K562 (cell line): ENCODE measurements at regions not wholly inside any gene's neighbourhood (a gene's known extent, or its start where the extent isn't known, plus 50 kb on each side); places are given as distances from the start of the nearest gene placed in this dataset.

Source experiments
- ATAC-seq: fragments of 200-7000 bp; cut with Tn5 transposase; 3 replicates; pipeline ENCODE4 v1.9.1; 2020; ENCODE audit warnings: moderate library complexity
- BruUV-seq: library from RNA; stranded (reverse); fragments of 400-500 nt; replicated peaks from 2 replicates; lab custom pipeline; 2021; lab: Mats Ljungman, UMichigan
- CTCF ChIA-PET: fragments of 300-600 bp; formaldehyde crosslinking; extraction: SDS; loops from one replicate; lab custom pipeline; 2021; ENCODE audit warnings: low intra/inter-chr PET ratio; lab: Yijun Ruan, JAX
- POLR2A ChIA-PET: fragments of 300-600, 350-650 bp; sonication (Branson Sonifier 250); formaldehyde crosslinking; extraction: SDS; loops from one replicate; lab custom pipeline; 2021; ENCODE audit warnings: antibody characterized with exemption, inconsistent platforms; lab: Yijun Ruan, JAX
- DNase-seq, 4 experiments: peaks; one replicate each; pipeline versions ENCODE4 v3.0.0 to v3.0.0-alpha.2; 2011 to 2018; ENCODE audit warnings: low spot score in 3 of 4, mixed read lengths in 3 of 4; ENCODE audit errors: extremely low read depth in 1 of 4
- FAIRE-seq: peaks from 2 replicates; lab custom pipeline; 2011; peaks lifted over from hg19 to GRCh38; lab: Jason Lieb, UNC
- H2AFZ ChIP-seq: 2 replicates; pipeline ENCODE4 v1.6.0; 2011; ENCODE audit warnings: low read depth, low read length, control low read depth, inconsistent platforms
- H3K27ac ChIP-seq: fragments of 200-600 bp; 3 replicates; pipeline ENCODE4 v1.8.0; 2011; ENCODE audit warnings: low read depth, mild to moderate bottlenecking, control low read depth, inconsistent platforms, low read length, moderate library complexity, mixed read lengths; ENCODE audit errors: extremely low read depth
- H3K27me3 ChIP-seq, 2 experiments: fragments of 300-600 bp in 1 of 2; 2 replicates in 1 of 2; 3 replicates in 1 of 2; pipeline versions ENCODE4 v1.6.0 to v1.8.0; 2011; ENCODE audit warnings: inconsistent platforms in 2 of 2, low read length in 2 of 2, mild to moderate bottlenecking in 1 of 2, mixed read lengths in 1 of 2, moderate library complexity in 1 of 2; ENCODE audit not compliant: control insufficient read depth in 2 of 2, insufficient read depth in 2 of 2
- H3K36me3 ChIP-seq: fragments of 300-600 bp; 3 replicates; pipeline ENCODE4 v1.8.0; 2011; ENCODE audit warnings: mild to moderate bottlenecking, low read length, inconsistent platforms; ENCODE audit not compliant: control insufficient read depth, insufficient read depth
- H3K4me1 ChIP-seq, 2 experiments: fragments of 200-600 bp in 1 of 2; replicated peaks in 1 of 2; 2 replicates in 1 of 2; 3 replicates in 1 of 2; pipeline versions ENCODE4 v1.5.1 to v1.8.0; 2011; ENCODE audit warnings: inconsistent platforms in 2 of 2, low read length in 2 of 2, mild to moderate bottlenecking in 1 of 2, mixed read lengths in 1 of 2, moderate library complexity in 1 of 2; ENCODE audit not compliant: control insufficient read depth in 2 of 2, insufficient read depth in 2 of 2
- H3K4me2 ChIP-seq: 2 replicates; pipeline ENCODE4 v1.6.1; 2011; ENCODE audit warnings: low read length, control low read depth, inconsistent platforms, mixed read lengths; ENCODE audit not compliant: insufficient read depth
- H3K4me3 ChIP-seq: fragments of 200-600 bp; sonication (generic), shearing (Covaris generic); 2 replicates; pipeline ENCODE4 v1.5.1; 2016; ENCODE audit warnings: control low read depth, inconsistent platforms
- H3K79me2 ChIP-seq: fragments of 200-600 bp; 3 replicates; pipeline ENCODE4 v1.8.0; 2011; ENCODE audit warnings: low read length, inconsistent platforms; ENCODE audit not compliant: control insufficient read depth, insufficient read depth
- H3K9ac ChIP-seq, 2 experiments: 2 replicates each; pipeline versions ENCODE4 v1.6.0 to v1.6.1; 2011; ENCODE audit warnings: low read depth in 2 of 2, low read length in 2 of 2, control low read depth in 1 of 2, inconsistent platforms in 1 of 2, mild to moderate bottlenecking in 1 of 2, mixed read lengths in 1 of 2; ENCODE audit not compliant: insufficient read depth in 1 of 2
- H3K9me1 ChIP-seq: one replicate; pipeline ENCODE4 v1.6.0; 2011; ENCODE audit warnings: inconsistent platforms, mild to moderate bottlenecking, low read length, moderate library complexity; ENCODE audit not compliant: control insufficient read depth, insufficient read depth
- H3K9me3 ChIP-seq: replicated peaks from 2 replicates; pipeline ENCODE4 v1.5.1; 2011; ENCODE audit warnings: low read depth, low read length, inconsistent platforms; ENCODE audit not compliant: control insufficient read depth, insufficient read depth
- H4K20me1 ChIP-seq: replicated peaks from 2 replicates; pipeline ENCODE4 v1.6.1; 2011; ENCODE audit warnings: low read length, inconsistent platforms, mixed read lengths; ENCODE audit not compliant: control insufficient read depth, insufficient read depth
- ID3 ChIP-seq, 2 experiments: fragments of 250-450 bp in 1 of 2; fragments of 450-650 bp in 1 of 2; sonication (Bioruptor Pico) in 1 of 2; IDR thresholded peaks; 2 replicates each; pipeline versions ENCODE4 v1.6.1 to v1.8.0; 2016 to 2021; ENCODE audit warnings: mild to moderate bottlenecking in 2 of 2, moderate library complexity in 2 of 2, missing compliant biosample characterization in 1 of 2, missing genetic modification characterization in 1 of 2
- JUN ChIP-seq, 2 experiments: sonication (generic) in 1 of 2; formaldehyde crosslinking in 1 of 2; IDR thresholded peaks; 2 replicates each; pipeline versions ENCODE4 v1.6.1 to v1.8.0; 2012 to 2022; ENCODE audit warnings: borderline replicate concordance in 2 of 2, mild to moderate bottlenecking in 2 of 2, improper control_type of control experiment in 1 of 2, low read depth in 1 of 2, low read length in 1 of 2, missing genetic modification reagents in 1 of 2
- MAFG ChIP-seq: fragments of 450-650 bp; conservative IDR thresholded peaks from 2 replicates; pipeline ENCODE4 v1.6.1; 2016; ENCODE audit warnings: missing genetic modification characterization, missing compliant biosample characterization
- TFE3 ChIP-seq: fragments of 450-650 bp; formaldehyde crosslinking; IDR thresholded peaks from 2 replicates; pipeline ENCODE4 v1.4.0; 2020; ENCODE audit warnings: mild to moderate bottlenecking, mixed read lengths
- ZBTB26 ChIP-seq: fragments of 450-650 bp; formaldehyde crosslinking; IDR thresholded peaks from 2 replicates; pipeline ENCODE4 v1.4.0; 2022; ENCODE audit warnings: missing genetic modification characterization
- ZNF3 ChIP-seq: fragments of 250-450 bp; sonication (Bioruptor Pico); IDR thresholded peaks from 2 replicates; pipeline ENCODE4 v1.5.0; 2021; ENCODE audit warnings: mild to moderate bottlenecking, moderate library complexity
- ZNF398 ChIP-seq: fragments of 250-450 bp; sonication (Bioruptor Pico); IDR thresholded peaks from 2 replicates; pipeline ENCODE4 v1.8.0; 2021; ENCODE audit warnings: moderate library complexity, mild to moderate bottlenecking, inconsistent platforms
- WGBS: fragments of 100-300 bp; shearing (Covaris generic); methylation state at CpG from one replicate; pipeline ENCODE4 v1.1.6; 2016; ENCODE audit warnings: low coverage, mixed read lengths; ENCODE audit not compliant: insufficient coverage; ENCODE audit errors: missing lambda C conversion rate; 5-methylcytosine and 5-hydroxymethylcytosine counted together
- in situ Hi-C: fragments of 300-500 bp; cut with MboI; formaldehyde crosslinking; loops from 4 replicates; pipeline ENCODE4 v1.15.0; 2018; ENCODE audit warnings: inconsistent platforms, mixed read lengths
- intact Hi-C: fragments of 100-400 bp; cut with micrococcal nuclease; formaldehyde crosslinking; loops from 2 replicates; pipeline ENCODE4 v1.14.2; 2022

GRCh38 chr16:64364016-64364415, 757.8 kb downstream of the CDH11 start:
- POLR2A ChIA-PET, result no interaction called here
- no peaks in the 10 kb centered on the region for H4K20me1 ChIP-seq
- CTCF ChIA-PET, result no interaction called here
- H3K27me3 ChIP-seq, result no peaks in the 10 kb centered on the region
- H3K9me3 ChIP-seq, result no peaks in the 10 kb centered on the region
- in situ Hi-C loops (no loop called here), intact Hi-C loops (no loop called here)
- H3K9ac ChIP-seq, result no peak overlapping the region
- H3K36me3 ChIP-seq, result no peaks in the 10 kb centered on the region
- H3K4me3 ChIP-seq, result no peak overlapping the region
- no peak for TF ChIP-seq ZBTB26
- H2AFZ ChIP-seq, result no peak overlapping the region
- ATAC-seq (no peak), DNase-seq (no peak), FAIRE-seq (no peak)
- no peak overlapping the region for H3K27ac ChIP-seq
- no TSS peak for BruUV-seq
- H3K79me2 ChIP-seq, result no peaks in the 10 kb centered on the region
- H3K4me1 ChIP-seq, result no peaks in the 10 kb centered on the region
- no peak overlapping the region for H3K4me2 ChIP-seq
- H3K9me1 ChIP-seq, result no peaks in the 10 kb centered on the region
- 0% methylated on average over 2 of the region's 2 CpGs for WGBS

- WGBS, result 0% methylated on average over 2 of the region's 2 CpGs
- Histone ChIP-seq H2AFZ (no peak overlapping the region), H3K4me1 (no peaks in the 10 kb centered on the region), H3K9me3 (no peaks in the 10 kb centered on the region), H3K9me1 (no peaks in the 10 kb centered on the region), H3K4me2 (no peak overlapping the region), H4K20me1 (no peaks in the 10 kb centered on the region), H3K9ac (no peak overlapping the region), H3K4me3 (no peak overlapping the region), H3K27me3 (no peaks in the 10 kb centered on the region), H3K79me2 (no peaks in the 10 kb centered on the region), H3K36me3 (no peaks in the 10 kb centered on the region), H3K27ac (no peak overlapping the region)
- POLR2A ChIA-PET, result no interaction called here
- in situ Hi-C loops, result no loop called here
- BruUV-seq, result no TSS peak
- ATAC-seq (no peak), DNase-seq (no peak), FAIRE-seq (no peak)
- CTCF ChIA-PET, result no interaction called here
- intact Hi-C loops, result no loop called here
- TF ChIP-seq JUN (IDR thresholded peaks at IDR 0.05; ENCODE audit: borderline replicate concordance, low read depth, low read length) (no peak), JUN (CRISPR knock-in tag; IDR thresholded peaks at IDR 0.05; ENCODE audit: borderline replicate concordance) (no peak), ZNF398 (no peak), ZNF3 (no peak), MAFG (tag) (no peak), TFE3 (no peak), ID3 (CRISPR knock-in tag; IDR thresholded peaks at IDR 0.05) (no peak), ID3 (tag; IDR thresholded peaks at IDR 0.05) (no peak)
Measured at GRCh38 chr16:64363039-64363438, 758.8 kb downstream of the CDH11 start.
